GM18508 (cell line): ENCODE measurements at regions not wholly inside any gene's neighbourhood (a gene's known extent, or its start where the extent isn't known, plus 50 kb on each side); places are given as distances from the start of the nearest gene placed in this dataset.

ENCODE experiments used
- ATAC-seq: cut with Tn5 transposase; IDR thresholded peaks from one replicate; pipeline ENCODE4 v1.9.1; 2021; ENCODE audit warnings: moderate number of reproducible peaks; ENCODE audit not compliant: insufficient read depth, unreplicated experiment

- no peak for ATAC-seq
Observed at GRCh38 chr5:130289132-130290088, 385.1 kb downstream of the CHSY3 start.

- no peak for ATAC-seq
Observed at GRCh38 chr5:130287438-130287837, 383.2 kb downstream of the CHSY3 start.

GRCh38 chr5:130286971-130287370, 382.7 kb downstream of the CHSY3 start:
- no peak for ATAC-seq

- ATAC-seq = no peak
Observed at GRCh38 chr5:130282049-130282448, 377.8 kb downstream of the CHSY3 start.

GRCh38 chr5:130280528-130281217, 376.4 kb downstream of the CHSY3 start:
- ATAC-seq = no peak

GRCh38 chr5:130279386-130279785, 375.1 kb downstream of the CHSY3 start:
- ATAC-seq = no peak

GRCh38 chr5:130278136-130278535, 373.9 kb downstream of the CHSY3 start:
- no peak for ATAC-seq

GRCh38 chr5:130277522-130277921, 373.3 kb downstream of the CHSY3 start:
- no peak for ATAC-seq

GRCh38 chr5:130277002-130277401, 372.7 kb downstream of the CHSY3 start:
- ATAC-seq = no peak

GRCh38 chr5:130272837-130273236, 368.6 kb downstream of the CHSY3 start:
- ATAC-seq = no peak

GRCh38 chr5:130270786-130271185, 366.5 kb downstream of the CHSY3 start:
- ATAC-seq = no peak

- no peak for ATAC-seq
Observed at GRCh38 chr5:130268489-130268888, 364.2 kb downstream of the CHSY3 start.

- ATAC-seq = no peak
Observed at GRCh38 chr5:130267926-130268325, 363.7 kb downstream of the CHSY3 start.

GRCh38 chr5:130260481-130260880, 356.2 kb downstream of the CHSY3 start:
- ATAC-seq = no peak

- no peak for ATAC-seq
Observed at GRCh38 chr5:130251931-130252330, 347.7 kb downstream of the CHSY3 start.

- no peak for ATAC-seq
Observed at GRCh38 chr5:130243641-130244040, 339.4 kb downstream of the CHSY3 start.

- no peak for ATAC-seq
Observed at GRCh38 chr5:130237721-130238120, 333.5 kb downstream of the CHSY3 start.
